Breast epithelium (tissue), 4 donors: ENCODE measurements at regions not wholly inside any gene's neighbourhood (a gene's known extent, or its start where the extent isn't known, plus 50 kb on each side); places are given as distances from the start of the nearest gene placed in this dataset.

Experiments
- DNase-seq, 2 donors: peaks; one replicate each; pipeline ENCODE4 v3.0.0-alpha.2; 2019; ENCODE audit warnings: low spot score in 2 of 2
- H3K27ac ChIP-seq, 2 donors: fragments of 200-600 bp; sonication (generic) in 1 of 2; one replicate each; pipeline ENCODE4 v1.5.1; 2016 to 2019; ENCODE audit warnings: mild to moderate bottlenecking in 1 of 2
- H3K27me3 ChIP-seq, 2 donors: fragments of 200-600 bp; sonication (generic) in 1 of 2; one replicate each; pipeline versions ENCODE4 v1.5.1 to v1.6.0; 2017 to 2019; ENCODE audit warnings: control low read depth in 1 of 2, mild to moderate bottlenecking in 1 of 2
- H3K36me3 ChIP-seq: fragments of 200-600 bp; one replicate; pipeline ENCODE4 v1.5.1; 2019
- H3K4me1 ChIP-seq, 2 donors: fragments of 200-600 bp; sonication (generic); one replicate each; pipeline ENCODE4 v1.5.1; 2016 to 2019; ENCODE audit warnings: control low read depth in 1 of 2
- H3K4me3 ChIP-seq, 3 donors: fragments of 200-600 bp; sonication (generic); 1 replicate in 2 of 3; 2 replicates in 1 of 3; pipeline ENCODE4 v1.5.1; 2016 to 2019; ENCODE audit warnings: mild to moderate bottlenecking in 3 of 3, moderate library complexity in 2 of 3
- H3K9me3 ChIP-seq, 2 donors: fragments of 200-600 bp; sonication (generic) in 1 of 2; one replicate each; pipeline ENCODE4 v1.5.1; 2016 to 2019; ENCODE audit warnings: control low read depth in 1 of 2
- CTCF ChIP-seq, 3 donors: fragments of 450-650 bp; IDR thresholded peaks; one replicate each; pipeline ENCODE4 v1.5.1; 2016 to 2017; ENCODE audit warnings: antibody characterized with exemption in 3 of 3, mild to moderate bottlenecking in 3 of 3, moderate library complexity in 3 of 3
- POLR2A ChIP-seq: fragments of 450-650 bp; IDR thresholded peaks from one replicate; pipeline ENCODE4 v1.6.1; 2016; ENCODE audit warnings: antibody characterized with exemption, mild to moderate bottlenecking, moderate library complexity
- POLR2AphosphoS5 ChIP-seq, 3 donors: sonication (generic); formaldehyde crosslinking; IDR thresholded peaks; one replicate each; pipeline ENCODE4 v1.6.1; 2017; ENCODE audit warnings: antibody characterized with exemption in 3 of 3
- intact Hi-C: fragments of 100-400 bp; cut with DNase I; formaldehyde crosslinking; loops from one replicate; pipeline ENCODE4 v1.15.1; 2023; ENCODE audit warnings: low total_unique reads

GRCh38 chr18:55794288-55795052 is 206.5 kb upstream of the TCF4 start:
- Histone ChIP-seq H3K9me3 (peaks cover 0 to 6% of the 10 kb centered on the region in 2 donors), H3K4me3 (peak overlapping the region in 2 of 3 donors; percentile 3 to 42), H3K36me3 (no peaks in the 10 kb centered on the region), H3K27ac (peak overlapping the region; percentile 51 to 72), H3K4me1 (no peaks in the 10 kb centered on the region), H3K27me3 (no peaks in the 10 kb centered on the region)
- TF ChIP-seq POLR2AphosphoS5 (IDR thresholded peaks at IDR 0.05) = no peak
- DNase-seq = no peak
- intact Hi-C loops = no loop called here

GRCh38 chr18:55790296-55790695 is 202.3 kb upstream of the TCF4 start:
- H3K27ac ChIP-seq = no peak overlapping the region
- no peak overlapping the region for H3K4me3 ChIP-seq
- intact Hi-C loops = no loop called here
- no peaks in the 10 kb centered on the region for H3K36me3 ChIP-seq
- DNase-seq = no peak
- no peaks in the 10 kb centered on the region for H3K4me1 ChIP-seq
- no peak for TF ChIP-seq POLR2A
- no peak for TF ChIP-seq CTCF (IDR thresholded peaks at IDR 0.05)
- TF ChIP-seq POLR2AphosphoS5 (IDR thresholded peaks at IDR 0.05) = no peak
- no peaks in the 10 kb centered on the region for H3K27me3 ChIP-seq
- peaks cover 0 to 10% of the 10 kb centered on the region in 2 donors for H3K9me3 ChIP-seq

- intact Hi-C loops = no loop called here
- no peaks in the 10 kb centered on the region for H3K36me3 ChIP-seq
- TF ChIP-seq POLR2AphosphoS5 (IDR thresholded peaks at IDR 0.05) (no peak), CTCF (IDR thresholded peaks at IDR 0.05) (no peak), POLR2A (no peak)
- no peak for DNase-seq
- H3K4me1 ChIP-seq = no peaks in the 10 kb centered on the region
- H3K27ac ChIP-seq = no peak overlapping the region
- peaks cover 0 to 10% of the 10 kb centered on the region in 2 donors for H3K9me3 ChIP-seq
- no peaks in the 10 kb centered on the region for H3K27me3 ChIP-seq
- no peak overlapping the region for H3K4me3 ChIP-seq
These were observed 199.6 kb upstream of the TCF4 start for GRCh38 chr18:55787536-55788073.

GRCh38 chr18:55786651-55787272 is 198.8 kb upstream of the TCF4 start:
- no peak overlapping the region for H3K4me3 ChIP-seq
- H3K36me3 ChIP-seq = no peaks in the 10 kb centered on the region
- intact Hi-C loops = no loop called here
- TF ChIP-seq POLR2A = no peak
- no peak for TF ChIP-seq CTCF (IDR thresholded peaks at IDR 0.05)
- no peak for TF ChIP-seq POLR2AphosphoS5 (IDR thresholded peaks at IDR 0.05)
- H3K9me3 ChIP-seq = peaks cover 0 to 10% of the 10 kb centered on the region in 2 donors
- no peak overlapping the region for H3K27ac ChIP-seq
- DNase-seq = no peak
- no peaks in the 10 kb centered on the region for H3K27me3 ChIP-seq
- H3K4me1 ChIP-seq = no peaks in the 10 kb centered on the region

- Histone ChIP-seq H3K4me1 (no peaks in the 10 kb centered on the region), H3K27me3 (peaks cover 0 to 15% of the 10 kb centered on the region in 2 donors), H3K27ac (no peak overlapping the region), H3K4me3 (no peak overlapping the region), H3K9me3 (no peaks in the 10 kb centered on the region), H3K36me3 (no peaks in the 10 kb centered on the region)
- intact Hi-C loops = no loop called here
- DNase-seq = no peak
- no peak for TF ChIP-seq CTCF (IDR thresholded peaks at IDR 0.05)
These were observed 195.9 kb upstream of the TCF4 start for GRCh38 chr18:55783921-55784320.
